ENCODE measurements at regions not wholly inside any gene's neighbourhood (a gene's known extent, or its start where the extent isn't known, plus 50 kb on each side); places are given as distances from the start of the nearest gene placed in this dataset.

DNA sequence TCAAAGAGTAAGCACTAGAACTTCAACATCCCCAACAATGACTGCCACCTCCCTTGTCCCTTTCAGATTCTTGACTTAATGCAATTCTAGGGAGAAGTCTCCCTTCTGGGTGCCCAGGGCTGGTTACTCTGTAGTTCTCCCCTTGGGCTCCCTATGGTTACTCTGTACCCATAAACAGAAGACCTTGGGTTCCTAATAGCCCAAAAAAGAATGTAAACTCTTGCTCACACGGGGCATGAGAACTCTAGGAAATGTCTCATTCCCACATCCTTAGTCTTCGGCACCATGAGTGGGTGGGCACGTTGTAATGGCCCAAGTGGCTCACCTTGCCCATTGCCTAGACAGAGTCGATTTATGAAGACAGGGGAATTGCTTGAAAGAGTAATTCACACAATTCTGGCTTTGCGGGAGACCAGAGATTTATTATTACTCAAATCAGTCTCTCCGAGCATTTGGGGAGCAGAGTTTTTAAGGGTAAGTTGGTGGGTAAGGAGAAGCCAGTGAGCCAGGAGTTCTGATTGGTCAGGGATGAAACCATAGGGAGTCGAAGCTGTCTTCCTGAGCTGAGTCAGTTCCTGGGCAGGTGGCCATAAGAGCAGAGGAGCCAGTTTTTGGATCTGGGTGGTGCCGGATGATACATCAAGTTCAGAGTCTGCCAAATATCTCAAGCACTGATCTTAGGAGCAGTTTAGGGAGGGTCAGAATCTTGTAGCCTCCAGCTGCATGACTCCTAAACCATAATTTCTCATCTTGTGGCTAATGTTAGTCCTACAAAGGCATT lies 61.2 kb upstream of the SIRPG start:
- TF ChIP-seq, protein P1, sequence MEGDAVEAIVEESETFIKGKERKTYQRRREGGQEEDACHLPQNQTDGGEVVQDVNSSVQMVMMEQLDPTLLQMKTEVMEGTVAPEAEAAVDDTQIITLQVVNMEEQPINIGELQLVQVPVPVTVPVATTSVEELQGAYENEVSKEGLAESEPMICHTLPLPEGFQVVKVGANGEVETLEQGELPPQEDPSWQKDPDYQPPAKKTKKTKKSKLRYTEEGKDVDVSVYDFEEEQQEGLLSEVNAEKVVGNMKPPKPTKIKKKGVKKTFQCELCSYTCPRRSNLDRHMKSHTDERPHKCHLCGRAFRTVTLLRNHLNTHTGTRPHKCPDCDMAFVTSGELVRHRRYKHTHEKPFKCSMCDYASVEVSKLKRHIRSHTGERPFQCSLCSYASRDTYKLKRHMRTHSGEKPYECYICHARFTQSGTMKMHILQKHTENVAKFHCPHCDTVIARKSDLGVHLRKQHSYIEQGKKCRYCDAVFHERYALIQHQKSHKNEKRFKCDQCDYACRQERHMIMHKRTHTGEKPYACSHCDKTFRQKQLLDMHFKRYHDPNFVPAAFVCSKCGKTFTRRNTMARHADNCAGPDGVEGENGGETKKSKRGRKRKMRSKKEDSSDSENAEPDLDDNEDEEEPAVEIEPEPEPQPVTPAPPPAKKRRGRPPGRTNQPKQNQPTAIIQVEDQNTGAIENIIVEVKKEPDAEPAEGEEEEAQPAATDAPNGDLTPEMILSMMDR (IDR thresholded peaks at IDR 0.05), result no peak
- TF ChIP-seq POLR2A (IDR thresholded peaks at IDR 0.05), result no peak
